Stimulated activated CD4-positive, alpha-beta T cell treated with anti-CD3 and anti-CD28 coated beads, Interleukin-15, amount 100 ng/mL, for 24 hours (primary cell): ENCODE measurements at regions not wholly inside any gene's neighbourhood (a gene's known extent, or its start where the extent isn't known, plus 50 kb on each side); places are given as distances from the start of the nearest gene placed in this dataset.
"Not testable (repeated sequence)": the region's sequence is repeated elsewhere in the genome, so short reads cannot be mapped to it uniquely, and the experiment has no call there.

ENCODE experiments used
- DNase-seq: peaks from one replicate; pipeline ENCODE4 v3.0.0-alpha.2; 2020

- not testable (repeated sequence) for DNase-seq
Observed at GRCh38 chr4:79659308-79659870, 251.4 kb upstream of the GK2 start.

GRCh38 chr4:79657379-79657778 lies 249.4 kb upstream of the GK2 start:
- no peak for DNase-seq

- DNase-seq, result no peak
Observed at GRCh38 chr4:79653871-79654270, 245.8 kb upstream of the GK2 start.

DNA sequence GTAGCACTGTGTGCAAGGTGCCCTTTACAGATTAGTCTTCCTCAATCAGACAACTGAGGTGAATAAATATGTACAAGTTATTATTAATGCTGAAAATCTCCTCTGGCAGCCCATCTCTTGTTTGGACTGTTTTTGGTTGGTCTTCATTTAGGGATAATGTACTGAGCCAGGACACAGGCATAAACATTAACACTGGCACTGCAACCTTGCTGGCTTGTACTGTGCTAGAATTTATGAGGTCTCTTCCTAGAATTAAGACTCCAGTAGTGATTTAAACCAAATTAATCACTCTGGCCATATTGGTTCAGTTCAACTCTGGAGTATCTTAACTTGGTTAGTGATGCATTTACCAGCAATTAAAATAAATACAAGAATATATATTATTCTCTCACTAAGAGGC lies 244.7 kb upstream of the GK2 start:
- DNase-seq, result no peak

- DNase-seq, result no peak
Observed at GRCh38 chr4:79652232-79652631, 244.2 kb upstream of the GK2 start.

DNA sequence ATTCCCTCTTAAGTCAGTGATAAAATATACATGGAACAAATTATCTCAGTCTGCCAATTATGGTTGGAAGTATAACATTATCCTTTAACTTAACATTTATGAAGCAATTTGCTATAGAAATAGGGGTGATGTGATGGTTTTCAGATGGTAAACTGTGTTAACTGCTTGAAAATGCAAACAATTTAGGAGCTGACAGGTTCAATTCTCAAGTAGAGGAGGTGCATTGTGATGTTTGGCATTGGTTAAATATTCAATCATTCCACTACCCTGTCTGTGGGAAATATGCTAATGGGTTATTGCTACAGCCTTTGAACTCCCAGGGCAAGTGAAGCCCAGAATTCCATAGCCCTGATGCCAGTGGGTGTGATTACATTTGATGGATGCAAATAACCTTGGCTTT lies 243.4 kb upstream of the GK2 start:
- no peak for DNase-seq

DNA sequence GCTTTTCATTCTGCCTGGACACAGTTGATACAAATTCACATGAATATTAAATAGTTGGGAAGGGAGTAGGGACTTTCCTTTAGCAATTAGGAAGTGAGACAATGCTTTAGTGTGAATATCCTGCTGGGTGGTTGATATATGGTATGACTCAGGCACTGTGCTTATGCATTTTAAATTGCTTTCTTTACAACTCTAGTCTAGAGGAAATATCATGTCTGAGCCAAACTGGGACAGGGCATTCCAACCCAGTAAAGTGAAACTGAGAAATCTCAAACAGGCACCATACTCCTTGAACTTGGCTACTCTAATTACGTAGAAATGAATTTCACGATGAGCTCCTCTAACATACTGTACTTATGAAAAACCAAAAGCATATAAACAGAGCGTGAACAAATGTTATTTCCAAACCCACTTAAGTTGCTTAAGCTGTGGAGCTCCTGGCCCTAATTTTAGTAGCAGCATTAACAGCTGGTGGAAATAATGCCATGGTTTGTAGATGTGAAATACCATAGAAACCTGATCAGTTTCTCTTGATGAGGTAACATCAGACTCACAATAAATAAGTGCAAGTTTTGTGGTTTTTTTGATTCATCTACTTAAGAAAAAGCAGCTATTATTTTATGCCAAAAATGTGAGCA lies 242.9 kb upstream of the GK2 start:
- DNase-seq, result no peak

DNA sequence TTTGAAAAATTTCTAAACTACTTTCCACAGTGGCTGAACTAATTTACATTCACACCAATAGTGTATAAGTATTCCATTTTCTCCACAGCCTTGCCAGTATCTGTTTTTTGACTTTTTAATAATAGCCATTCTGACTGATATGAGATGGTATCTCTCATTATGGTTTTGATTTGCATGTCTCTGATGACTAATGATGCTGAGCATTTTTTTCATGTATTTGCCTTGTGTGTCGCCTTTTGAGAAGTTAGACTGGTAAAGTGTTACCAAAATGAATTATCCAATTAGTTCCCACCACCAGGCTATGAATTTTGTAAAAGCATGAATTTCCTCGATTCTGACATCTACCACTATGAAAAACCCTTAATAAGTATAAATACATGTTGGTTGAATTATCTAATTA lies 242.2 kb upstream of the GK2 start:
- no peak for DNase-seq

- no peak for DNase-seq
Observed at GRCh38 chr4:79645942-79646341, 237.9 kb upstream of the GK2 start.

- DNase-seq, result no peak
Observed at GRCh38 chr4:79638735-79639134, 230.7 kb upstream of the GK2 start.

- DNase-seq, result no peak
Observed at GRCh38 chr4:79636991-79637390, 229.0 kb upstream of the GK2 start.

DNA sequence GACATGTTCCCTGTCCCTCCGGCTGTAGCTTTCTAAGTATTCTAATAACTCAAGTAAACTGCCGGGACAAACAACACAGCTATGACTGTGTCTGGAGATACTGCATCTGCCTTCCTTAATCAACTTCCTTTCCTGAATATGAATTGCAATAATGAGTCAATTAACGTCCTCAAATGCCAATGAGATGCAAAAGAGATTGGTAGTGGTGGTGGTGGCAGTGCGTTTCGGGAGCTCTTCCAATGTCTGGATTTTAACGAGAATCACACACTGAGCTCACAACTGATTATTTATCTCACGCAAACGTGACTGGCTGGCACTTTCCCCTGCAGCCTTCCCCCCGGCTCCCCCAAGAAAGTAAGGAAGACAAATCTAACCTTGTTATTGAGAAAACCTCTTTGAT lies 226.1 kb upstream of the GK2 start:
- DNase-seq, result no peak

DNA sequence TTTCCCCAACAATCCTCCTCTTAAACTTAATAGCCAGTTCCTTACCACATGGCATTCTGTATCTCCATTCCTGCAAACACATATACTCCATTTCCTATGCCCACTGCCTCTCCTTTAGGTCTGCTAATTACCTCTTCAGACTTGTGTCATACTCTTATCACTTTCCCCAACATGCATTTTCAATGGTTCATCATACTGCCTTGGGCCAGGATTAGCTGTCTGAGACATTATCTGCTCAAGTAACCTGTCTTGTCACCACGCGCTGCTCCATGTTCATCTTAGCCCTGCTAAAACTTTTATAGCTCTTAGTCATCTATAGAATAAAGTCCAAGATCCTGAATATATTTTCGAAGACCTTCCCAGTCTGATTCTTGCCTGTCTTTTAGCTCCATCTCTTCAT lies 224.1 kb upstream of the GK2 start:
- no peak for DNase-seq

DNA sequence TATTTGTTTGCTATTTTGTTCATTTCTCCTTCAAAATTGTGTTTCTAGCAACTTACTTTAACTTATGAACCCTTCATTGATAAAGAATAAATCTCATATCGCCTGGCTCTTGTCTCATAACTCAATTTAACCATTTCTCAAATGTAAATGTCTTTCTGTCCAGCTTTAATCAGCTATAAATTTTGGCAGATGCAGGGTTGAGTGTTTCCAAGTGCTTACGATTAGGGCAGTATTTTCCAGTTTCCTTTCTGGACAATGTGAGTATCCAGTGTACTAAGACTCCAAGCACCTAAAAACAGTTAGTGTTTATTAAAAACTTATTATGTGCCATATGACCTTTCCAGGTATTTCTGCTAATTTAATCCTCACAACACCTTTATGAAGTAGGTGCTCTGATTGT lies 218.6 kb upstream of the GK2 start:
- DNase-seq, result no peak

DNA sequence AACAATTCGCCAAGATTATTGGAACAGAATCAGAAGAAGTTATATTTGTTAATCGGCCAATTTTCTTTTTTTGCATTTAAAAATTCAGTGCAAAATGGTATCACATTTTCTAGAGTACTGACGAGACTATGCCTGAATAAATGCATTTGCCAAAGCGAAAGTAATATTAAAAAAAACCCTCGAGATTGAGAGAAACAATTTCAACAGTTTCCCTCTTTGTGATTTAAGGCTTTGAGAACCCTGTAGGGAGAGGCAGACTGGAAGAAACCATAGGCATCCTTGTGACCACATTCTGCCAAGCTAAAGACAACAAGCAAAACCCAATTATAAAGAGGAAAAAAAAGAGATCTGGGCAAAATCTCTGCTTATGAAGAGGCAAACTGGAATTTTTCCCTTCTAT lies 218.1 kb upstream of the GK2 start:
- DNase-seq, result no peak

GRCh38 chr4:79625361-79625760 lies 217.3 kb upstream of the GK2 start:
- DNase-seq, result no peak

DNA sequence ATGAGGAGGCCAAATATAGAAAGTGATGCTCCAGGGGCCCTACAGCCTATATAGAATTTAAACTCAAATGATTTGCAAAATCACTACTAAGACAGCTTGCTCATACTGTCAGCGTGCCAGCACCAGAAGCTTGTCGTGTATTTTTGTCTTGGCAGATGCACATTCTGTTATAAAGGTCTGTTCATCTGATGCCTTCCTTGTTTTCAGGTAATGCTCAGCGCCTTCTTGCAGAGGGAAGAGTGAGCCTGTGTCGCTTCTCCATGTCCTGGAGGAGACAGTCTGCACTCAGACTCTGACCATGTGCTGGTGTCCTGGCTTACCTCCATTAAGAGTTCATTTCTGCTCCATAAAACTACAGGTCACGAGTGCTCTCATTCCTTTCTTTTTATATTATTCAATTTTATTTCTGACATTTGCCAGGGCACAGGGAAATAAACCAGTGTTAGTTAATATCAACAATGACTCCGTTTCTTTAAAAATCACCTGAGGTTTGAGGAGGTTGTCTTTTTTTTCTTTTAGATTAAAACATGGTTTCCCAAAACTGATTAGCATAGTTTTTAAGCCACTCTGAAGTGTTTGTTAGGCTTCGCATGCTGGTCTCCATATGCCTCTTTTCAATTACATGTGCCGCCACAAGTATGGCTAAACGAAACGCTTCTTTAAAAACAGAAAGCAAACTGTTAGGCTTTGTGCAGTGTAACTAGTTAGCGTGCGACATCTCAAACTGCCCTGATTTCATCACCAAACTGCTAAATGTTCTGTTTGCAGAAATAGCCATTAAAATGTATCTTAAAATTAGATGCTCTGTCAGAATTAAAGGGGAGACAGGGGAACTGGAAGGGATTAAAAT lies 215.2 kb upstream of the GK2 start:
- DNase-seq, result no peak

DNA sequence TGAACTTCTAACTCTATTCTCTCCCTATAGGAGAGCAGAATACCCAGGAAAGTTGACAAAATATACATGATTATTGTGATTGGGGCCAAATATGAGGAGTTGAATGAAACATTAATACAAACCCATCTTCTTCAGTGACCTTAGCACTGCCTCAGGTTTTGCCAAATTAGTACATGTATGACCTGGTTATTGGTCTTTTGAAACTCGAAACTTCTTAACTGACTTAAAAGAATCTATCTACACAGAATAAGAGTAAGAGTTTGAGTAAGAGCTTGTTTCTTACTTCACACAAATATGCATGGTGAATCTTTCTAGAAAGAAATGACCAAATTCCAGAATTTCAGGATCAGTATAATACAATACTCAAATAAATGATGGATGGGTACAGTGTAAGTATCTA lies 213.0 kb upstream of the GK2 start:
- no peak for DNase-seq

DNA sequence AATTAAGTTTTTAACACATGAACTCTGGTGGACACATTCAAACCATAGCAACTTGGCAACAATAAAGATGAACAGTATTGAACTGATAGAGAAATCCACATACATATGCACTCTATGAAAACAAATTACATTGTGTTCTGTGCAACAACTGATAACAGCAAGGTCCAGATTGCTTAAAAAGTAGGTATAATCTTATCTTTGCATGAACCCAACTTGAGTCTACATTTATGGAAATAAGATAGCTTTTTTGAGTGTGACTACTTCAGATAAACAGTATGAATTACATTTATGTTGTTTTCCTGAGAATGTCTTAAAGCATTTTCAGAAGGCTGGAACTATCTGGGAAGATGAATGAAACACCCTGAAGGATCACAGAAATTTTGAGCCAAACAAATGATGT lies 212.6 kb upstream of the GK2 start:
- DNase-seq, result no peak

DNA sequence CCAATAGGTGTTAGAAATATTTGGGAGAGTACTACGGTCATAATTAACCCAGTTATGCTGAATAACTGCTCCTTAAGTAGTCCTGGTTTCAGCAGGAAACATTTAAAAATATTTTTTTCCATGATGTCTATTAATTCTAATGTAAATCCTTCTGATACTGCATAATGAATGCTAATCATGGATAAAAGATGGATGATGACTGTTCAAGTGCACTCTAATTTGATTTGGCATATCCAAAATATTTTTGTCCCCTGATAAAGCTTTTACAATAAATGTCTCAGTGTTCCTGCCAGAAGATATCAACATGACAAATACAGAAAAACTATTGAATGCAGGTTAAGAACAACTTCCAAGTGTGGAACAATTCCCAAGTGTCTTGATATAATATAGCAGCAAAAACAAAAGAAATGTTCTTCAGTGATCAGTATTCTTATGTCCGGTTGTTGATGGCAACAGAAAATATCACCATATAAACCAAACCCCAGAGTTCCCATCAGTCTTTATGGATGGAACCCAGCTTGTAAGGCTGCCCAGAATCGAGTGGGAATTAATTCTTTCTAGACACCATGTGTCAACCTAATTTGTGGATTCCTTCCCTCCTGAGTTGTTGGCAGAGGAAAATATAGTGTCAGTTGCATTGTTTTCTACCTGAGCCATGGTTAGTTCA lies 205.4 kb upstream of the GK2 start:
- DNase-seq, result no peak

DNA sequence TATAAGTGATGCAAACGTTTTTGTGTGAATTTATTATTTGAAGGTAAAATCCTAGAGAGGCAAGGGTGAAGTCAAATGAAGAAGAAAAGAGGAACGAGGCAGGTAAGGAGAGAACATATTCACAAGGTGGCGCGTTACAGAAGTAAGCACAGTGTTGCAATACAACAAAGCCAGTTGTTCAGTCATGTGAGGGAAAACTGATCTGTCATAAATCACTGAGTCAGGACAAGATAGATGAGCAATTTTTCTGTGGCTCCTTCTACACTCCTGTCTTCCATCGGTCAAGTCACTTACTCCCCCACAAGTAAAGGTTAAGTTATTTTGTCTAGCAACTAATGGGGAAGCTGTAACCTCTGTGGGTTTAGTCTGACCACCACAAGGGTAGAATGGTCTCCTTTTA lies 203.0 kb upstream of the GK2 start:
- DNase-seq, result no peak

- no peak for DNase-seq
Observed at GRCh38 chr4:79609817-79610216, 201.8 kb upstream of the GK2 start.

DNA sequence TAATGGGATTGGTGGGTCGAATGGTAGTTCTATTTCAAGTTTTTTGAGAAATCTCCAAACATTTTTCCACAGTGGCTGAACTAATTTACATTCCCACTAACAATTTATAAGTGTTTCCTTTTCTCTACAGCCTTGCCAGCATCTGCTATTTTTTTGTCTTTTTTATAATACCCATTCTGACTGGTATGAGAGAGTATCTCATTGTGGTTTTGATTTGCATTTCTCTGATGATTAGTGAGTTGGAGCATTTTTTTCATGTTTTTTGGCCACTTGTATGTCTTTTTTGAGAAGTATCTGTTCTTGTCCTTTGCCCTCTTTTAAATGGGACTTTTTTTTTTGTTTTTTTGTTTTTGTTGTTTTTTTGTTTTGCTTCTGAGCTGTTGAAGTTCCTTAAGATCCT lies 200.0 kb upstream of the GK2 start:
- DNase-seq, result no peak

- DNase-seq, result no peak
Observed at GRCh38 chr4:79604152-79604551, 196.1 kb upstream of the GK2 start.
